GM18867 (cell line): ENCODE measurements at regions not wholly inside any gene's neighbourhood (a gene's known extent, or its start where the extent isn't known, plus 50 kb on each side); places are given as distances from the start of the nearest gene placed in this dataset.

ENCODE experiments used
- ATAC-seq: cut with Tn5 transposase; IDR thresholded peaks from one replicate; pipeline ENCODE4 v1.9.1; 2021; ENCODE audit warnings: mild to moderate bottlenecking, moderate library complexity; ENCODE audit not compliant: unreplicated experiment

DNA sequence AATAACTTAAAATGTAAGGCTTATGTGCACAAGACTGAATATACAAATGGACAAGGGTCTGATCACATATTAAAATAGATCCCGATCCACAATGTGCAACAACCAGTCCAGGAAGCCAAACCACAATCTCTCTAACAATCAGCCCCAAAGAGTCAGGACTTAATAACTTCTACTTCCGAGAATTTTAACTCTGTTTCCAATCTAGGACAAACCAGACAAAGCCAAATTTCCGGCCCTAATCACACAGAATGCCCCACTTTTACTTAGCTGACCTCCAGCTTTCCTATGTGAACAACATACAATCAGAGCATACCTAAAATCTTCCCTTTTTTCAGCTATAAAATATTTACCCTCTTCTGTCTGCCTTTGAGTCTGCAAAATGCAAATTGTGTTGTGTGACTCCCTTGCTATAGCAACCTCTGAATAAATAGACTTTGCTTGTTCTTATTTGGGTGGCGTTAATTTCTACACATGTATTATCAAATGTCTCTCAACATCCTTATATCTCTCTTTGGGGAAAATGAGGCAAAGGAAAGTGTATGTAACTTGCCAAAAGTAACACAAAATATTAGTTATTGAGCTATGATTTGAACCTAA lies 381.9 kb upstream of the MC4R start:
- no peak for ATAC-seq

- ATAC-seq, result no peak
Measured at GRCh38 chr18:60755134-60755533, 382.6 kb upstream of the MC4R start.

DNA sequence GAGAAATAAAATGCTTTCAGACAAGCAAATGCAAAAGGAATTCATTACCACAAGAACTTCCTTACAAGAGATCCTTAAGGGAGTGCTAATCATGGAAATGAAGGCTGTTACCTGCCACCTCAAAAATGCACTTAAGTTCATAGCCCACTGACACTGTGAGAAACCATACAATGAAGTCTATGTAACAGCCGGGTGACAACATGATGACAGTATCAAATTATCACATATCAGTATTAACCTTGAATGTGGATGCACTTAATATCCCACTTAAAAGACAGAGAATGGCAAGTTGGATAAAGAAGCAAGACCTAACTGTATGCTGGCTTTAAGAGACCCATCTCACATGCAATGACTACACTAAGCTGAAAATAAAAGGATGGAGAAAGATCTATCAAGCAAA lies 403.4 kb upstream of the MC4R start:
- no peak for ATAC-seq

GRCh38 chr18:60784161-60784560 lies 411.6 kb upstream of the MC4R start:
- ATAC-seq, result no peak

- no peak for ATAC-seq
Measured at GRCh38 chr18:60794802-60795201, 422.2 kb upstream of the MC4R start.

DNA sequence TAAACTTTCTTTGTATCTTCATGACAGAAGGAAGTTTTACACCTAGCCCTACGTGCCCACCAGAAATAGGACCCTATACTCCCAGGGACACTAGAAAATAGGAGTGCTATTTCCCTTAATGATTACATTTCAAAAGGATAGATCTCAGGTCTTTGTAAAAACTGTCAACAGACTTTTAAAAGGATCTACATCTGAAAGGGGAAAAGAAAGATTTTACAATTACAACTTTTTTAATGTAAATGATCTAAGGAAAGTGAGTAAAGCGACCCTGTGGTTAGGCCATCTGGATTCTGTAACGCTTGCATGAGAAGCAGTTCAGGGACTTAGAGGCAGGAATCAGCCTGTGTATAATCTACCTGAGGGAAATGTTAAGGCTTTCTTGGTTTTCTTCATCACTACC lies 431.8 kb upstream of the MC4R start:
- no peak for ATAC-seq

DNA sequence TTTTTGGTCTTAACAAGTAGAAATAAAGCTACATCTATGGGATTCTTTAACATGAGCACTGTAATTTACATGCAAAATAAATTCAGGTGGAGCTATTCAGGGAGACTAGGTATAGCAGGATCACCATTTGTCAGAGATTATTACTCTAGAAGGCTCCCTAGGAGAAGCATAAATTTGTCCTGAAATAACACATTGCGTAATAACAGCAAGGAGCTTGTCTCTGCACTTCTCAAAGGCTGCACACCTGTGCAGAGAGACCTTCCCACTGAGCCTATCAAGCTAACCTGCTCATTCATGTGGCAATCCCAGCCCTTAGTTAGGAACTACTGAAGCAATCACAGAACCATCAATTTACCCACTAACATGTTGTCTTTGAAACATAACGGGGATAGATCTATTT lies 437.4 kb upstream of the MC4R start:
- ATAC-seq, result no peak

- ATAC-seq, result no peak
Measured at GRCh38 chr18:60812921-60813320, 440.3 kb upstream of the MC4R start.

GRCh38 chr18:60826346-60826745 lies 453.8 kb upstream of the MC4R start:
- no peak for ATAC-seq

- ATAC-seq, result no peak
Measured at GRCh38 chr18:60831971-60832370, 459.4 kb upstream of the MC4R start.

- no peak for ATAC-seq
Measured at GRCh38 chr18:60838677-60839076, 466.1 kb upstream of the MC4R start.

GRCh38 chr18:60846396-60846795 lies 473.8 kb upstream of the MC4R start:
- no peak for ATAC-seq

- no peak for ATAC-seq
Measured at GRCh38 chr18:60847517-60847916, 474.9 kb upstream of the MC4R start.

DNA sequence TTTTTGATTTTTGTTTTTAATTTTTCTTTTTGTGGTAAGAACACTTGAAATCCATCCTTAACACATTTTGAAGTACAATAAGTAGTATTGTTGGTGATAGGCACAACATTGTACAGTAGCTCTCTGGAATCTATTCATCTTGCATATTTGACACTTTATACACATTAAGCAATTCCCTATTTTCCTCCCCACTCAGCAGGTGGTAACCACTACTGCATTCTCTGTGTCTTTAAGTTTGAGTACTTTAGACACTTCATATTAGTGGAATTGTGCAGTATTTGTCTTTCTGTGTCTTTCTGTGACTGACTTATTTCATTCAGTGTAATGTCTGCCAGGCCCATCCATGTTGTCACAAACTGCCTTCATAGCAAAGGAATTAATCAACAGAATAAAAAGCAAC lies 471.7 kb upstream of the CDH20 start:
- no peak for ATAC-seq

DNA sequence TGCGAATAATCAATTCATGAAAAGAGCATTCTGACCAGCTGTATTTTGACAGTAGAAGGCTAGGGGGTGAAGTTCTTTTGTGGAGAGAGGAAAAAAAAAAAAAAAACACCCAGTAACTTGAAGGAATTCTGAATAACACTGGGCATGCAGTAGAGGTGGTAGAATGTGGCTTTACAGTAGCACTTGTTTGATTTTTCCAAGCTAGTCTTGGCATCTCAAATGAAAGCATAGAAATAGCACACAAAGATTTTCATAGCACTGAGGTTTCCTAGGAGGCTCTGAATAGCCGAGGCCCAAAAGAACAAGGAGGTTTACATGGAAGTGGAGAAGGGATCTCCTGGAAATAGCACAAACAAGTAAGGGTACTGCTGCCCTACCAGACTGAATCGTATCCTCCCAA lies 470.2 kb upstream of the CDH20 start:
- ATAC-seq, result no peak

DNA sequence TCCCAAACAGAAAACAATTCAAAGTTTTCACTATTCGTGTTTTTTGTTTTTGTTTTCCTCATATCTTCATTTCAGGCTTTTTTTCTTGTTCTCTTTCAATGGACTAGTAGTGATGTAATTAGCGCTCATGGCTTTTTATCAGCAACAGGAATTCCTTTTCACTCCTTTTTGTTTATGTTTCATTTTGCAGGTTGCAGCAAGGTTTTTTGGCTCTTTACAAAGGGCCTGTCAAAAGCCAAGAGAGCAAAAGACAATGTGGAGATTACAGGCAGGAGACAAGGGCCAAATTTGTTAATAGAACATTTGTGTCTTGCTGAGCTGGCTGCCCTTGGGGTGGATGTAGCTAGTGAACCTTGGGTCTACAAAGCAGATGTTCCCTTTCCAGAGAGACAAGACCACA lies 467.4 kb upstream of the CDH20 start:
- no peak for ATAC-seq

GRCh38 chr18:60870261-60871153 lies 462.7 kb upstream of the CDH20 start:
- peak; percentile 82 for ATAC-seq

DNA sequence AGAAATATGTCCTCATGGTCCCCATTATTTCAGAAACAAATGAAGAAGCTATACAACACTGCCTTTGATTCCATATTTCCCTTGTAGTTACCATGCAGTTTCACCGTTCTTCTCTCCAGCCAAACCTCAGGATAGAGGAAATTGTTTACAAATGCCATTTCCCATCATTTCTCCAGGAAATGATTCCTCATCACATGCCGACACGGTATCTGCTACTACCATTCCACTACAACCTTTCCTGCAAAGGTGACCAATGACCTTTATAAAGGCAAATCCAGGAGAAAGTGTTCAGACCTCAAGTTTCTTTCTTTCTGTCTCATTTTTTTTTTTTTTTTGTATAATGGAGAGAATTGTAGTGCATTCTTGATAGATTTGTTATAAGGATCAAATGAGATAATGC lies 460.8 kb upstream of the CDH20 start:
- no peak for ATAC-seq

DNA sequence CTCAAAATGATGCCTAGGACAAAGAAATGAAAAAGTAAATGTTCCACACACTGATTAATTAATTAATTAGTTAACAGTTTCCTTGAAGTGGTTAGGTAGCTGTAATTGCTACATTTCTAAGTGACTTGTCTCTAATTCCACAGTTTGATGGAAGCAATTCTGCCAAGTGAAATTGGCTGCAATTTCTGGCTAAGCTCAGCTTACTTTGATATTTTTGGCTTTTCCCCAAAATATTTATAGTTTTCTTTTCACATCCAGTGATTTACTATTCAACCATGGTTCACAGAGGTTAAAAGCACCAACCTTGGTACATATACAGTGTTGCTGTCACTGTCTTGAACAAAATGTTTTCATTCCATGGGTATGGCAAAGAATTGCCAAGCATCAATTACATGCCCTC lies 459.5 kb upstream of the CDH20 start:
- no peak for ATAC-seq

DNA sequence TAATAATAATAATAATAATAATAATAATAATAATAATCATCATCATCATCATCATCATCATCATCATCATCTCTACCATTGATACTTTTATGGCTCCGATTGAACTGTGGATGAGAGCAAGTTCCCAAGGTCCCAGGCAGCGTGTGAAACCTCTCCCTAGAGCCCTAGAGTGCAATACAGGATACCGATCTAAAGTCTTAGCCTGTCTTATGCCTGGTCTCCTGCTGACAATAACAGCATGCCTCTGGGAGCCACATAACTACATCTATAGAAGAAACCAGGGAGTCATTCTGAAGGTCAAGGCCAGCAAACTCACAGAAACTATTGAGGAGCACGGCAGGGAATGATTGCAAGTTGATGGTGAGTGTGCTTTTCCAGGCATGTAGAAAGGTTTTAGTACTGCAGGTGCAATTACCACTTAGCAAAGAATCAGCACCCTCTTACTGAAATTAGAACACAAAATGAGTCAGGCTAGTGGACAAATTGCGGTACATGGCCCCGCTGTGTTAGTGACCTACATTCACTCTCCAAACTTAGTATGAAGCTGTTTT lies 457.2 kb upstream of the CDH20 start:
- no peak for ATAC-seq

GRCh38 chr18:60880184-60880583 lies 453.0 kb upstream of the CDH20 start:
- peak; percentile 70 for ATAC-seq

DNA sequence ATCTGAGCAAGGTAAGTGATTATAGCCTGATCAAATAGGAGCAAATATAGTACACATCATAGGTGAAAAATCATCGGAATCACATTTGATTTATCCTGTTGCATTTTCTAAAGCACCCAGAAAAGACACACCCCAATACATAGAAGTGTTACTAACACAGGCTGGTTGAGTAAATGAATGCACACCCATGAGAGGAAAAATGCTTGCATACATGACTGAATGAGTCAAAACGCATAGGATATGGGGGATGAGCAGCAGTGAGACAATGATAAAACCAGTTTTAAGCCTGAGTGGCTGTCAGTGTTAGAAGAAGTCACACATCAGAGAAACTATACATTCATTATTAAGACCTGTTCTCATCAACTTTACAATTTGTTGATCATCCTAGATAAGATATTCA lies 449.6 kb upstream of the CDH20 start:
- no peak for ATAC-seq
